CD4-positive, alpha-beta T cell treated with Interleukin-10 for 1 hour (primary cell): ENCODE measurements at regions not wholly inside any gene's neighbourhood (a gene's known extent, or its start where the extent isn't known, plus 50 kb on each side); places are given as distances from the start of the nearest gene placed in this dataset.
"Not testable (repeated sequence)": the region's sequence is repeated elsewhere in the genome, so short reads cannot be mapped to it uniquely, and the experiment has no call there.

Experiments used
- DNase-seq: peaks from one replicate; pipeline ENCODE4 v3.0.0-alpha.2; 2020

DNA sequence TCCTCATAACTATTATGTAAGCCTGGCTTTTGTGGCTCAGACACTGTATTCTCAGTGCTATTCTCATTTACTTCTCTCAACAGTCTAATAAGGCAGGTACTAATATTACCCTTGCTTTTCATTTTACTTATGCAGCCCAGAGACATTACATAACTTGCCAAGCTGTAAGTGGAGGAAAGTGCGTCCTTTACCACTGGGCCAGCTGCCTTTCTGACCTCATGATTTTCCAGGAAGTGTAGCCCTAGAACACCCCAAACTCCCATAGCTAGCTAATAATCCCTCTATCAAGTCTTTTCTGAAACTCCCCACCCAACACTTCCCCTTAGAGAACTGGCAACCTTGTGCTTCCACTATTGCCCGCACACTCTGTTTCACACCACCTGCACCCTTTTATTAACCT is 192.9 kb upstream of the HMHB1 start:
- DNase-seq: no peak

DNA sequence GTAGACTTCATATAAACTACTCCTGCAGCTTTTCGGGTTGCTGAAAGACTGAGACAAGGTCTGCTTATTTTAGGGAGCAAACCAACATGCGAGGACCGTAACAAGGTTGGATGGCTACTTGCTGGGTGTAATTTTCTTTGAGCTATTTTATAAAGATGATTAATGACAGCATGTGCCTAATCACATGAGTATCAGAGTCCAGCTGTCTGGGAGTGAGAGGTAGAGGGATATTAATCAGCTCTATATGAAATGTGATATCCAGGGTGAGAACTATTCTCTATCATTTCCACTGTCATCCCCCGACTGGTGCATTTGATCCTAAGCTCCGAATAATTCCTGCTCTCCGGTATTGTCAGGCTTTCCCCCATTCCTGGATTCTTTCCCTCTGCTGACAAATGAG is 193.8 kb upstream of the HMHB1 start:
- DNase-seq: no peak

DNA sequence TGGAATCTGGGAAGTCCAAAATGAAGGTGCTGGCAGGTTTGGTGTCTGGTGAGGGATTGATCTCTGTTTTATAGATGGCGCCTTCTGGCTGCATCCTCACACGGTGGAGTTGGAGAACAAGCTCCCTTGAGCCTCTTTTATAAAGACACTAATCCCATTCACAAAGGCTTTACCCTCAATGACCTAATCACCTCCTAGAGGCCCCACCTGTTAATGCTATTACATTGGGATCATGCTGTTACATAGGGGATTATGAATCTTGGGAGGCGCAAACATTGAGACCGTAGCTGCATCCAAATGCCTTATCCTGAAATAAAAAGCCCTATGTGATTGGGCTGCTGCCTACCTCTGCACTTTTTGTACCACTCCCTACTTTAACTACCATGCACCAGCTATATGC is 197.1 kb upstream of the HMHB1 start:
- DNase-seq: no peak

DNA sequence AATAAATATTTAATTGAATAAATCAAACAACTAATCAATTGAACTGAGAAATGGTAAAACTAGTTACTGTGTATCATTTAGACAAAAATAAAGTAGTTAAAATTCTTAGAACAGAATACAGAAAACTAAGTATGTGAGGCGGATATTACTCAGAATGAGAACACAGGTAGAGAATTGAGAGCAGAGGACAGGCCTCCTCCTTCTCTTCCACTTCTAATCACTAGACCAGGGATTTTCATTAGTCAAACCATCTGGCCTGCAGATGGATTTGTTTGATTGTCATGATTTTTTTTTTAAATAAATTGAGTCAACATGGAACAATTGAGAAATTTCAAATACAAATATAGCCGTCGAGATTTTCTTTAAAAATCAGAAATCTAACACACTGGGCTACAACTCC is 198.6 kb upstream of the HMHB1 start:
- no peak for DNase-seq

DNA sequence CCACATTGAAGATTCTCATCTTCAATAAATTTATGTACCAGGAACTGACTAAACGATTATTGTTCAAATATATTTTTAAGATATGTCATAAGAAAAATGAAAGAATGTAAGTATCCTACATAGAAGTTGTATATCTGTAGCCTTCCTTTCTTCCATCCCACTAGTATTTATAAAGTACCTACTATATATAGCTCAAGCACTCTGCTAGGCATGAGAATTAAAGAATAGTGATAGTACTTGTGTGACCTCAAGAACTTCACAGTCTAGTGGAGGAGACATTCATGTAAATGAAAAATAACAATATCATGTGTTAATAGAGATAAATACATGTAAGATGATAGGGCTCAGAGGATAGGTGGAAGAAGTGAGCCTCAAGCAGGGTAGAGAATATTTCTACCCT is 201.0 kb upstream of the HMHB1 start:
- no peak for DNase-seq

DNA sequence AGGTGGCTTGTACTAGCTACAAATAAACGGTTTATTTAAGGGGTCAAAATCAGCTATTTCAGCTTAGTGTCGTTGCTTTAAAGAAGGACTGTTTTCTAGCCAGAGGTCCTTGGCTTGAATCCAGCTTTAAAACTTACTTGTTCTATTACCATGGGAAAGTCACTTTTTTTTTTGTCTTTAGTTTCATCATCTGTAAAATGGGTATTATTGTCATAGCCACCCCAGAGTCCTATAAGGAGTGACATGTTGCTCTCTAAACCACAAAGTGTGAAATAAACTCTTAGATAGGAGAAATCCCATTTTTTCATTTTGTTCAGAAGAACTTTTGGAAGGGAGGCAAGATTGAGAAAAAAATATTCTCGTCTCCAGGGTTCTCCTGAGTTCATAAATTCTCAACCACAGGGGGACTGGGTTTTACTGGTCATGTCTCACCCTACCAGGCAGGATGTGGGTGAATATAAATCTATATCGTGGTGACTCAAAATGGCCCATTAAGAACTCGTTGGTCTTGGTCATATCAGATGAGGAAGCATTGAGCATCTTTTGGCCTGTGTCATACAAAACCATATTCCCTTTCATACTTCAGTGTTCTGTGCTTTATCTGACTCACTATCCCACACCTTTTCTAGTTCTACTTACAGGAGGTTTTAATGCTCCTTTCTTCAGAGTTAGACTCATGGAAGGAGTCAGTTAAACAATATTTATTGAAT is 202.7 kb upstream of the NR3C1 start:
- DNase-seq: peak; percentile 7

DNA sequence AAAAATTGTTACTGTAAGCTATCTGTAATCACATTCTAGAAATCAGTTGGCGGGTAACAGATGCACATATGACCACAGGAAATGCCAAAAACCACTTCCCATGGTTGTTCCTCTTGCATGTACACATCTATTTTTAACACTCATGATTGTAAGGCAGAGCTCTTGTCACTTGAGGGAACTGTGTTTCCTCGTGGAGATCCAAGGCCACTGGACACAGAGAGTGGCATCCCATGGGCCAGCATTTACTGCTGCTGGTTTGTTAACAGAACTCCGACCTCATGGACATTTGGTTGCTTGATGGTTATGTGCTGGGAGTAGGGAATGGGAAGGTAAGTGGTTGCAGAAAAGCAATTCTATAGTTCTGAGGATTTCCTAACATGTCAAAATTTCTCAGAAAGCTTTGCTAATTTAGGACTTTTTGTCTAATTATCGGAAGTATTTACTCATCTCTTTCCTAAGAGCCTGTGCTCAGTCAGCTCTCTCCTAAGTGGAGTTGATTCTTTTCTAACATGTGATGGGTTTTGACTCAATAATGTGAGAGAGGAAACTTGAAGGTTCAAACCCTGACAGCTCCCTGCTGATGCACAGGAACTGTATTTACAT is 202.0 kb upstream of the NR3C1 start:
- DNase-seq: peak; percentile 49

DNA sequence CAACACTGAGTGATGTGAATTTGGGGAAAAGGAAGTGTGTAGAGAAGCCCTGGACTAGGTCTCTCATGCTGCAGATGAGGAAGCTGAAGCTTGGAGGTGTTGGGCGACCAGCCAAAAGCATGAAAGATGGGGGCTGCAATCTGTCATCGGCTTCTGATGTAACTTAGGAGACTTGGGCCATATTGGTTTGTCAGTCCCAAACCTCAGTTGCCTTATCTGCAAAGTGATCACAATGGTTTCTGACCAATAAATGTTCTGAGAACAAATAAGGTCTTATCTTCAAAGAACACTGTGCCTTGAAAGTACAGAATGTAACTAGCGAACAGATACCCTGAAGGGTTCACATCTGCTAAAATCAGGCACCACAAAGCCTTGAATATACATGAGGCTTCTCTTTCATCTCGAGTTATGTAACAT is 198.4 kb upstream of the NR3C1 start:
- no peak for DNase-seq

DNA sequence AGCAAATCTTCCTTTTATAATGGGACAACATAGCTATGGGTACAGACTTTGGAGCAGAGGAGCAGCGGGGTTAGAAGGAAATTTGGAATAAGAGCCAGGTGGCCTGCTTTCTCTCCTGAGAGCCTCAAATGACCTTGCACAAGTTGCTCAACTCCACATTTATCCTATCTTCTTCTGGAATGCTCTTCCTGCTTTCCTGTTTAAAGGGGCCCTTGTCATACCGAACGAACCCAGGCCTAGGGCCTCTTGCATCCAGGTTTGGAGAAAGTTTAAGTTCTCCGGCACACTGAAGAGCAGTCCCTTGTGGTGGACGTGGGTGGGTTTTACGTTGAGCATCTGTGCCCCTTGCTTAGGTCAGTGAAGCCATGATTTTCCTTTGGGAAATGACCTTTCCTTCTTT is 197.9 kb upstream of the NR3C1 start:
- DNase-seq: no peak

DNA sequence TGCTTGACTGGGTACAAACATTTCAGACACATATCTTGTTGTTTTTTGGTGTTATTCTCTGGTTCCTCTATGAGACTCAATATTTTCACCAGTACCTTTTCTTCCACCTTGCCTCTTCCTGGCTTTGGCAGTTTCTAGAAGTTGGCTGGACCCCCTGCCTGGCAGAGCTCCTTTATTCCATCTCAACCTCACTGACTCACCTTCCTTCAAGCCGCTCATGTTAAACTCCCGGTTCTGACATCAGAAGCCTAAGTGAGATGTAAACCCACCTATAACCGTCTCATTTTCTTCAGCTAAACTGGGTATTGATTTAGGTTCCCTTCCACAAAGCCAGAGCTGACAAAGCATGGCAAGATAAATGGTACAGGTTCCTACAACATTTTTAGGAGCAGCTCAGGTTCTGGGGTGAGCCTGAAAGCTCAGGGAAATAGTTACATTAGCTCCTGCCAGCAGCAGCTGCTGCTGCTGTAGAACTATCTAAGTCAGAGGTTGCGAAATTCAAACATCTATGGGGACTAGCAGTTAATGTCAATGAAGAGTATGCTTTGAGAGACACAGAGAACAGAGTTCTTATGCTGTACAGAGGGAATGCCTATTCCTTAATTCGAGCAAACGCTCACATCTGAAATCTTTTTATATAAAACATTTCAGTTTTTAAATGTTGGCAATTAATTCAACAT is 197.1 kb upstream of the NR3C1 start:
- DNase-seq: no peak

DNA sequence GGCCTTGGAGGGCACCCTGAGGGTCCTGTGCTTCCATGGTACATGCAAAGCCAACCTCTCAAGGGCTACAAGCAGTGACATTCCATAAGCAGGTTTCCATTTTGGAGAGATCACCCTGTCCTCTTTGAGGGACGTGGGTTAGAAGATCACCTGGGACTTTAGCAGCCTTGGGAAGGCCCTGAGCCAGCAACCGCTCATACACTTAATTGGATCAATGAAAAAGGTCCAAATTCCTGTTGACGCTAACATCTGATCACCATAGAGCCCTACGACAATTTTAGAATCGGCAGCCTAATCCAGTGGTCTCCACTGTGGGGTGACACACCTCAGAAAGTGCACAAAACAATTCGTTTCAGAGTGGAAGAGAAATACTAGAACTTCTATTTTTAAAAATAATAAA is 196.0 kb upstream of the NR3C1 start:
- DNase-seq: no peak

DNA sequence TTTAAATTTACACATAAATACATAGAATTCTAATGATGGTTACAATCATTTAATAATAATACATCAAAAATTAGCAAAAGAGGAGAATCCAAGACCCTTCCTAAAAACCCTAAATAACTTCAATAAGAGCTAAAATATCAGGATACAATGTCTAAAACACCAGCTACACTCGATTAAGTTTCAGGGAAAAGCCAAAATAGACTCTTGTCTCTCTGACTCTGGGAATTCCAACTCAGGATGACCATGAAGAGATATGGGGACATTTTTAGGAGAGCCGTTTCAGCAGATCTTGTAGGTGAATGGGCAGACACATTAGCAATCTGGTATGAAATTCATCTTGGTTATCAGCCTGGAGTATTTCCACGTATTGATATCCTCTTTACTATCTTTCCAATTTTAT is 193.3 kb upstream of the NR3C1 start:
- DNase-seq: no peak

DNA sequence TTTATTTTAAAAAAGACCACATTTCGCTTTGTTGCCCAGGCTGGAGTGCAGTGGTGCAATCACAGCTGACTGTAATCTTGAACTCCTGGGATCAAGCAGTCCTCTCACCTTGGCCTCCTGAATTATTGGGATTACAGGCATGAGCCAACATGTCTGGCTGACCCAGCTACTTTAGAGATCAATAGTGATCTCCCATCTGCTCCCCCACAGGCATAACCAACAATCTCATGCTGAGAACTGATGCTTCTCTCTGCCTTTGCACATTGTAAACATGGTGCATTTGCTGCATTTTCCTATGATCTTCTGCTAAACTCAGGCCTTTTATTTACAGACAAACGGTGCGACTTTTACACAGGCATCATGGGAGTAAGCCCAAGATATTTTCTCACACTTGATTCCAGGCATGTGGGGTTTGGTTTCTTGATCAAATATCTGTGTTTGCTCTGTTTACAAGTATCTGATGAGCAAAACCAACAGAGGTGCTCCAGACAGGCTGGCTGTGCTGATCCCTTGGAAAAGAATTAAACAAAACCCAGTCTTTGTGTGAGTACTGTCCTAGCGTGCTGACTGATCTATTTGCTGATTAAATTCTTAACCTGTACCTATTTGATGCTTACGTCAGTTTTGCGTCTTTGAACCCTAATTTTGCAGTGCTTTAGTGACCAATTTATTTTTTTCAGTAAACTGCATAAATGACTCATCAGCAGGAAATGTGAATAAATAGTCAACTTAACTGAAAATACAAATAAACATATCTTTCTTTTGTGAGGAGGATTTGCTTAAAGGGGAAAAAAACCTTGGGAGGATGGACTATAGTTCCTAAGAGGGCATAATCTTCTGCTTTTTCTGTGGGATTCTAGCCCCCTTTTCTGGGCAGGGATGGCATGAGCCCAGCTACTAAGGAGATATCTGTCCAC is 191.7 kb upstream of the NR3C1 start:
- DNase-seq: no peak

DNA sequence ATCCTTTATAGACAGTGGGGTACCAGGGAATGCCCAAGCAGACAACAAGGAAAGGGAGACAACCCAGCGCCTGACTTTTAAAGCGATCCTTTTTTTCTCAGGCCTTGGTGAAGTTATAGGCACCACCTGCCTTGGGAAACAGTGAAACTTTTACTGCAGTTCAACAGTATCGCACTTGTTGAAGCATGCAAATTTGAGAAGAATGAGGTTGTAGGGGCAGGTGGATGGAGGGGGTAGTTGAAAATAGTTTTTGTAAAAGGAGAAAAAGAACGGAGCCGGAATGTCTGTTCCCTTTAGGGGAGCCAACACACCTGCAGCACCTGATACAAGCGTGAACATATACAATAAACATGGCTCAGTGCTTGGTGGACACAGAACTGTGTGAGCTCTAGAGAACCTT is 190.2 kb upstream of the NR3C1 start:
- DNase-seq: no peak

DNA sequence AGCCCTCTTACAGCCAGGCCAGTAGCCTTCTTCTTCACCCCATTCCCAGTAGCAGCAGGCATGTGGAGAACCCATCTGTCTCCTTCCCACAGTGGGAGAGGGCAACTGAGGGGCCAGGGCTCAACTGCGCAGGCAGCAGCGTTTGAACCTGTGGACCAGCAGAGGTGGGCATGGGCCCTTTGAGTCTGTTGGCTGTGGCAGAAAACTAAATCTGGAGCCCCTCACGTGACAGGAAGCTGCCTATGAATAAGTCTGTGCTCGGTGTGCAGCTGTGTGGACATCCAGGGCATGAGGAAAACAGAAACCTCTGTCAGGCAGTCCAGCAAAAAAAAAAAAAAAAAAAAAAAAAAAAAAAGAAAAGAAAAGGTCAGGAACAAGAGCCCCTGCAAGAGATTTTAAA is 189.2 kb upstream of the NR3C1 start:
- DNase-seq: no peak

DNA sequence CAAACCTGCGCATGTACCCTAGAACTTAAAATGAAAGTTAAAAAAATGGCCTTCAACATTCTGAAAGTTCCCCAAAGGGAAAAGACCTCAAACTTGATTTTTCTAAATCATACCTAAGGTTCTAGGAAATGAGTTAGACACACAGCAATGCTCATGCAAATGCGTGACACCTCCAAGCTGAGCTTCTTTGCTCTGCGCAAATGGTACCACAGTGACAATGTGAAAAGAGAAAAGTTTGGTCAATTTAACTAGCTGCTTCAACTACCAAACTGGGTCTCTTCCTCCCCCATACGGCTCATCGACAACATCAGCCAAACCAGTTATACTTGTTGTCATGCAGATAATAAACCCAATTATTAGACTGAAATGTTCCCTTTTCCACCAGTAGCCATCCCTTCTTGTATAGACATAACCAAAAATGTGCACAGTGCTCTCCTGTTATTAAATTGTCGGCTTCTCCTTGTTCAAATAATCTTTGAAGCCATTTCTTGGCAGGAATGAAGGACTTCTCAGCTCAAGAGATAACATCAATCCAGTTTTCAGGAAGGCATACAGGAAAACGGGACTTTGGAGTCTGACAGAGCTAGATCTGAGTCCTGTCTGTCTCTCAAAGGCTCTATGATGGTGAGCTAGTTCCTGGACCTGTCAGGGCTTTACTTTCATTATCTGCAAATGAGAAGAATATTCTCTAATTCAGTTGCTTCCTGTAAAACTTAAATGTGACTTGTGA is 185.6 kb upstream of the NR3C1 start:
- DNase-seq: no peak

DNA sequence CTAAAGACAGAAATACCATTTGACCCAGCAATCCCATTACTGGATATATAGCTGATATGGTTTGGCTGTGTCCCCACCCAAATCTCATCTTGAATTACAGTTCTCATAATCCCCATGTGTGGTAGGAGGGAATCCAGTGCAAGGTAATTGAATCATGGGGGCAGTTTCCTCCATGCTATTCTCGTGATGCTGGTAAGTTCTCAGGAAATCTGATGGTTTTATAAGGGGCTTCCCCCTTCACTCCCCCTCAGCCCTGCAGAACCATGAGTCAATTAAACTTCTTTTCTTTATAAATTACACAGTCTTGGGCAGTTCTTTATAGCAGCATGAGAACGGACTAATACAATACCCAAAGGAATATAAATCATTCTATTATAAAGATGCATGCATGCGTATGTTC is 184.6 kb upstream of the NR3C1 start:
- not testable (repeated sequence) for DNase-seq

DNA sequence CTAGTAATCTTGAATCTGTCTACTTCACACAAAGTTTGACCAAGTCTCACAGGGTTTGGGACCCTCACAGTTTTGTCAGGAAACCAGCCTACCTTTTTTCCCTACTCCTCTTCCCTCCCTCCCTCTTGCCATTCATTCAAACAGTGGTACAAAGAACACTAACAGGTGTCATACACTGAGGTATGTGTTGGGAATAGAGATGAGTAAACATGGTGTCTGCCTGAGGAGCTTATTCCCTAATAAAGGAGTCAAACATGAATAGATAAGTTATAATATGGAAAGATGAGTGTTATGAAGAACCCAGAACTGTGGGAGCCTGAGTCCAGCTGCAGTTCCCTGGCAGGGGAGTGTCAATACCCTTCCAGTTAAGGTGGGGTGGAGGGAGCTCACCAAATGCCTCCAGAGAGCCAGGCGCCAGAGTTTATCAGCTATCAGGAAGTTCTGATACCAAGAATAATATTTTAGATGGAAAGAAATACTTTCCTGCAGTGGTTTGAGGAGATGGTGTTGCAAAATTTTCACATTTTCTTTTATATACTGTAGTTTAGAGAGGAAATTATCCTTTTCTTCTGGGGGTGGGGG is 183.4 kb upstream of the NR3C1 start:
- no peak for DNase-seq

DNA sequence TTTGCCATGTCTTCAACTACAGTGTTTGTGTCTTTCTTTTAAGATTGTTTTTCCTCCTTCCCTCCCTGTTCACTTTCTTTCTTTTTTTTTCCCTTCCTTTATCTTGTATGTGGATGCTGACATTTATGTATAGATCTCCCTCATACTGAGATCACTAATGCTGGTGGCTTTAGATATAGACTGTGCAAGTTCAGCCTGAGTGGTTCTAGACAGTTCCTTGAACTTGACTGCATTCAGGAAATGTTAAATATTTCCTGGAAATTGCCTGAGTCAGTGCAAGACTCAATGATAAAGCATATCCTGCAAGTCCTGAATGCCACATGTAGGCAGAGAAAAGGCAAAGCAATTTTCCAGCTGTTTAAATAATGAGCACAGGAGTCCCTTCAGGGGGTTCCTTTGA is 182.5 kb upstream of the NR3C1 start:
- no peak for DNase-seq

DNA sequence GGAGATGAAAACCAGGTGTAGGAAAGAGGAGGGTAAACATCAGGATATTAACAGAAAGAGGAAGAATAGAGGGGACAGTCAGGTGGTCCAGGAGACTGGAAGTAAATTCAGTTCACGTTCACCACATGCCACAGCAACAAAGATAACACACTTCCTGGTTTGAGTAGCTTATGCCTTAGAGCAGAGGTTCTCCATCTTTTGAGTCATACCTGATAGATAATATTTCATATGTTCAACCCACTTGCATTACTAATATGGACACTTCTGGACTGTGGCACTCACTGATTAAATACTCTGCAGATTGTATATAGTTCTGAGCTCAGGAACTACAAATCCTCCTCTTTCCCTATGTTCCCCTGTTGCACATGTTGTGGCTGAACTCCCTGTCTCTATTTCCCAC is 179.9 kb upstream of the NR3C1 start:
- no peak for DNase-seq

DNA sequence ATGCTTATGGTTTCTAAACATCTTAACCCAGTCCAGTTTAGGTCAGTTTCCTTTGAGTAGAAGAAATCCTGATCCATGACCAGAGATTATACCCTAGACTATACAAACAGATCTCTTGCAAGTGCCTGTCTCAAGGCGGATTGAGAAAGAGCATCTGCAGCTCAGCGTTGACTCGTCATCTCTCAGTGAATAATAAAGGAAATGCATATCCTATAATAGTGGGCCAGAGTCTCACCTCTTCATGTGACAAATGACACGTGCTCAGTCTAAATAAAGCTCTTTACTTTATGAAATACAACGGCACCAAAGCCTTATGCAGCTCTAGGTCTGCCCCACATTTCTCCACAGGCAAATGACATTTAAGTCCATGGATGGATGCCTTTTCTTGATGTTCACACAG is 179.4 kb upstream of the NR3C1 start:
- DNase-seq: no peak

DNA sequence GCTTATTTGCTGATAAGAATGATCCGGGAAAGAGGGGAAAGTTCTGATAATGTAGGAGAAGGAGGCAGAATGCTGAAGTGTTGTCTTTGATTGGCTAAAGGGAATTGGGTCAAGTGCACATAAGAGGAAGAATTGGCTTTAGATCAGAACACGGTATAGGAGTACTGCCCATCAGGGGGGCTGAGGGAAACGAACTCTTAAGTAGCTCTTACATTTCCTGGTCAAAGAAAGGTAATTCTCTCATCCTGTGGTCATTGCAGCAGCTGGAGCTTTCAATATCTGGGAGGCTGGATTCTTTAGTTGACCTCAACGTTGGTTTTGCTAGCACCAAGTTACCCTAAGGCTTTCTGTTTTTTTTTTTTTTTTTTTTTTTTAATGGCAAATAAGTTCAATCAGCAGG is 178.7 kb upstream of the NR3C1 start:
- no peak for DNase-seq
